GM18511 (cell line): ENCODE measurements at regions not wholly inside any gene's neighbourhood (a gene's known extent, or its start where the extent isn't known, plus 50 kb on each side); places are given as distances from the start of the nearest gene placed in this dataset.
"Not testable (repeated sequence)": the region's sequence is repeated elsewhere in the genome, so short reads cannot be mapped to it uniquely, and the experiment has no call there.

ENCODE experiments used
- ATAC-seq: cut with Tn5 transposase; IDR thresholded peaks from one replicate; pipeline ENCODE4 v1.9.1; 2021; ENCODE audit warnings: mild to moderate bottlenecking, moderate library complexity; ENCODE audit not compliant: unreplicated experiment

DNA sequence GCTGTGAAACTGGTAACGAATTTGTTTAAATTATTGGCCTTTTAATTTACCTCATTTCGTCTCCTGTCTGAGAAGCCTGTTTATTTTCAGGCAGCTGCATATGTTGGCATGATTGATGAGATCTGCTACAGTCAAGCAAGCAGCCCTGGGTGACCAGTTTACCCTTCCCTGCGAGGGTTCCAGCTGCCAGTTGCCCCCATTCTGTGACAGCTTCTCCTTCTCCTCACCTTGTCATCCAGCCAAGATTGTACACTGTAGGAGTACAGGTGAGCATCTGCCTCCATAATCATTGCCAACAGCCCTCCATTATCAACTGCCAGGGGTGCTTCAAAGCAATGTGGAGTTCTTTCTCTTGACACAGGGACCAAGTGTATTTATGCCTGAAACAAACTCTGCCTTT, 1979.9 kb upstream of the PRR20A start:
- ATAC-seq = no peak

DNA sequence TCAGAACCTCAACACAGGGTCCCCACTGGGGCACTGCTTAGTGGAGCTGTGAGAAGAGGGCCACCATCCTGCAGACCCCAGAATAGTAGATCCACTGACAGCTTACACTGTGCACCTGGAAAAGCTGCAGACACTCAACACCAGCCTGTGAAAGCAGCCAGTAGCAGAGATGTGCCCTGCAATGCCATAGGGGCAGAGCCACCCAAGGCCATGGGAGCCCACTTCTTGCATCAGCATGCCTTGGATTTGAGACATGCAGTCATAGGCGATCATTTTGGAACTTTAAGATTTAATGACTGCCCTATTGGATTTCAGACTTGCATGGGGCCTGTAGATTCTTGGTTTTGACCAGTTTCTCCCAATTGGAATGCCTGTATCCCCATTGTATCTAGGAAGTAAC, 1962.1 kb upstream of the PRR20A start:
- ATAC-seq = not testable (repeated sequence)

DNA sequence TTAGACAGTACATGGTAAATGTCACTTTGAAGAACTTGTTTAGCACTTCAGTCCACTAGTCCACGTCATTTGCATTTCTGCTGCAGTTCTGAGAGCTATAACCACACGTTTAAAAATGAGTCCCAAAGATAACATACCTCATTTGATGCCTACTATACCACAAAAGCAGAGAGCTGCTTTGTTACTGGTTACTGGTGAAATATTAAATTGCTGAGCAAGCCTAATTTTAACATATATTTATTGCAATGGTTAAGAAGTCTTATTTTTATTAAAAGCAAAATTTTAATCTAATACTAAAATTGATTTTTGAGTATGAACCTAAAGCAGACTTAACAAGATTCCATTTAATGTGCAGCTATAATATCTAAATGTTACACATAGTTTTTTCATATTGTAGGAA, 1949.7 kb upstream of the PRR20A start:
- no peak for ATAC-seq

DNA sequence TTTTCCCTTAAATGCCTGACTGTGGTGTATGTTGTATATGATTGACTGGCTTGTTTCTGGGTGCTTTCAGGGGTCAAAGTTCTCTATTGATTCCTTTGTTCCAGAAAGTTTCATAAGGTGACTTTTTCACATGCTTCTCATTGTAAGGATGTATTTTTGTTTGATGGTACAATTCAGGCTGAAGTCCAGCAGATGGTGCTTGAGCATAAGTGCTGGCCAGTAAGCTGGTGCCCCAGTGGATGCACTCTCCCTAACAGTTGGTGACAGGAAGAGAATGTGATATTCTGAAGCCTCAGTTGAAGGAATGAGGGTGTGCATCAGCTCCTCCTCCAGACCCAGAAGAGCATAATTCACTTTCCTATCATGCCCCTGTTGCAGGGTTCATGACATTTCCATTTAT, 1941.6 kb upstream of the PRR20A start:
- ATAC-seq = no peak

DNA sequence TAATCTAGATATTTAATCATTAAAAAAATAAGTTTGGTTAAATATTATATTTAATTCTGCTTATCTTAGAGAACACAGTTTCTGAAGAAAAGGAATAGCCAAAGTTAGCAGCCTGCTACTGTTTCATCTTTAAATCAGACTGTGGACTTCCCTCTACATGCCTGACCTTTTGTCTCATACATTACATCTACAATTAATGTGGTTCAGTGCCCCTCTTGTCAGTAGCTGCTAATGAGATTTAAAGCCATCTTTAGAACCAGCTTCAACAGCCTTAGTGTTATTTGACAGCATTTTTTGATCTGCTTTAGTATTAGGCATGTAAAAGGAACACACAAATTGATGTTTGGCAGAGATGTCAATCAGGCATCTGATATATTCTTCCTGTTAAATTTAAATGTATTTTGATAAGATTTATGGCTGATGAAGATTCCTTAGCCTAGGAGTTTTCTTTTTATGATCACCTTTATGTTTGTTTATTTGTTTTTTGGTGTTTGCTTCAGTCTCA, 1925.8 kb upstream of the PRR20A start:
- no peak for ATAC-seq

DNA sequence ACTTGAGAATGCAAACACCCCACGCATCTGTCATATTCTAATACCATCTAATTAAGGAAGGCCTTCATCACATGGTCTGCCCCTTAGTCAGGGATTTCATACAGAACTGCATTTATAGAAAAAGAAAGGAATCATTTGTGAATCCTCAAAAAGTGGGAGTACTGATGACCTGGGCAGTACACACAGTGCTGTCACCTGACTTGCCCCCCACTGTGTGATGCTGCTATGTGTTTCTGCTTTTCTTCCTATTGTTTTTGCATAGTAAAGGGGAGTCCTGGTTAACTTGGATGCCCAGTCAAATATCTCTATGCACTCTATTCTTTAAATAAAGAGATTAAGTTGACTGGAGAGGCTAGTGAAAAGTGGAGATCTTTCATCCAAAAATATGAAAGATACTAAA, 1921.2 kb upstream of the PRR20A start:
- no peak for ATAC-seq

DNA sequence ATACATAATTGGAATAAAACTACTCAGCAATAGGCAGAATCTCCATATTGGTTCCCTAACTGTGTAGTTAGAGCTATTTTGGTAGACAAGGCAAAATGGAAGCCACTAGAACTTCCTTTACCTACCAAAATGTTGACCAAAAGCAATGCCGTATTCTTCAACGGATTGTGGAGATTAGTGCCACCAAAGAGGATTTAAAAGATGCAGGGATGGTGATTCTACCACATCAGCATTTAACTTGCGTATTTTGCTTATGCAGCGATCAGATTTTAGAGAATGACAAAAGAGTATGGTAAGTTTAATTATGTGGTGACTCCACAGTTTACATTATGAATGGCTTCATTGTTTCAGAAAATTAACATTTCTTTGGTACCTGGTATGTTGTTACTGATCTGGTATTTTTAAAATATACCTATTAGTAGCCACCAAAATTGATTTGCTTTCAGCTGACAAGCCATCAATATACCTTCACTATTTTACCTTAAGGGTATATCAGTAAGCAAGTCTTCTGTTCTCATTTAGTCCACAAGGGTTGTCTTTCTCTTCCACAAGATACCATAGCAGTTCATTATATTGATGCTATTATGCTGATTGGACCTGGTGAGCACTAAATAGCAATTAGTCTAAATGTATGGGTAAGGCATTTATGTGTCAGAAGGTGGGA, 1910.7 kb upstream of the PRR20A start:
- no peak for ATAC-seq

DNA sequence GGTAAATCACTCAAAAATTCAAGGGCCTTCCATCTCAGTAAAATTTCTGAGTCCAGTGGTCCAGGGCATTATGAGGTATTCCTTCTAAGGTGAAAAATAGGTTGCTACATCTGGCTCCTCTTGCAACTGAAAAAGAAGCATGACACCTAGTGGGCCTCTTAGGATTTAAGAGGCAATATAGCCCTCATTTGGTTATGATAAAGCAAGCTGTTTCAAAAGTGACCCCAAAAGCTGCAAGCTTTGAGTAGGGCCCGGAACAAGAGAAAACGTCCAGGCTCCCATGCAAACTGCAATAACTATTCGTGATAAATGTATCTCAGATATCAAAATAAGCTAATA, 1910.2 kb upstream of the PRR20A start:
- no peak for ATAC-seq

DNA sequence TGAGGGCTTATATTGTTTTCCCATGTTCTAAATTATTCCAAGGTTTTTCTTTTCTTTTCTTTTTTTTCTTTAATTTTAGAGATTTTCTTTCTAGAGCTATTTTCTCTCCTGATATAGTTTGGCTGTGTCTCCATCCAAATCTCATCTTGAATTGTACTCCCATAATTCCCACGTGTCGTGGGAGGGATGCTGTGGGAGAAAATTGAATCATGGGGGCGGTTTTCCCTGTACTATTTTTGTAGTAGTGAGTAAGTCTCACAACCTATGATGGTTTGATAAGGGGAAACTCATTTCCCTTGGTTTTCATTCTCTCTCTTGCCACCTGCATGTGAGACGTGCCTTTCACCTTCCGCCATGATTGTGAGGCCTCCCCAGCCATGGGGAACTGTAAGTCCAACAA, 1906.4 kb upstream of the PRR20A start:
- ATAC-seq = no peak

DNA sequence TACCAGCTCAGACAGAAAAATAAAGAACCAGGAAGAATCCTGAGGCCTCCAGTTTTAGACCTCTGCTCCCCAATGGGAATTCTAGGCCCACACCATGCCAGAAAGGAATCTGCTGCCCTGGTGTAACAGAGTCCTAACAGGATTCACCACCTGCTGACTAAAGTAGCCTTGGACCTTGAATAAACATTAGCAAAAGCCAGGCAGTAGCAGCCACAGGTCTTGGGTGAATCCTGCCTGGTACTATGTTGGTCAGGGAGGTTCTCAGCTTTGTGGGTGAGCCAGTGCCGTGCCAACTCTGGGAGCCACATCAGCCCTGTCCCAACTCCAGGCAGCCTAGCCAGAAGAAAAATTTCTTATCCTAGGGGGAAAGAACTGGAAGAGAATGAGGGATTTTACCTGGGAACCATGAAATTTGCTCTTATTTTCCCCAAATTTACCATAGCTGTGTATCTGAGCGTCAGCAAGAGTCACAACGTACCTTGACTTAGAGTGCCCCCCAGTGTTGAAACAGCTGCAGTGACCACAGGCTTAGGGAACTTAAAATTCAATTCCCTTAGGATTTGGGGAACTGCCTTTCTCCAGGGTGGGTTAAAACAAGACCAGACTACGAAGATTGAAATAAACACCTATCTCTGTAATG, 1895.6 kb upstream of the PRR20A start:
- ATAC-seq = no peak

DNA sequence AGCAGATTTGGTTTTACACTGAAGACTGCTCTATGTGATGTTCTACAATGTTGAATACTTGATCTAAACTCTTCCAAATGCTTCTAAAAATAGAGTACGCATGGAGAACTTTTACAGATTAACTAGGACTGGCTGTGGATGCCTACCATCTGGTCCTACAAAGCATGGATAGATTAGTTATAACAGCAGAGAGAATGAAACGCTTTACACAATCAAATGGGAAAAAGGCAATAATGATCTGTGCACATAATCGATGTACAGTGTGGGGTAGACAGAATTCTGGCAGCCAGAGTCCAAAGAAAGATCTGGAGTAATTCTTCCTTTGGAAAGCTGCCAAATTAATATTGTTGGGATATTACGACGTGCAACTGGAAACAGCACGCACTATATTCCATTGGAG, 1885.5 kb upstream of the PRR20A start:
- no peak for ATAC-seq

DNA sequence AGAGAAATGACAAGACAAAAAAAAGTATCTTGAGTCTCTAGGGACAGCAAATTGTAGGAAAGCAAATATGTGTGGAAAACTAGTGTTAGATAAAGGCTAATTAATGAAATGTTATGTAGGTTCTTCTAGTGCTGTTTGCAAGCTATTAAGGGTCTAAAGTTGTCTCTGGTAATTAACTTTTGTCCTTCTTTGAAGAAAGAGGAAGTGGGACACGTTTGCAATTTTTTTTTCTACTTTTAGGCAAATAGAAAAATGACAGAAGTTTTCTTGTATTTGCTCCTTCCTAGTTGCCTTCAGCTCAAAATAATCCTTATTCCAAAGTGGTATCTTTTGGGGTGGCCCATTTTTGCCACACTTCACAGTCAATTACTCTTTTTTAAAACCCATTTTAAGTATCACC, 1877.7 kb upstream of the PRR20A start:
- no peak for ATAC-seq

DNA sequence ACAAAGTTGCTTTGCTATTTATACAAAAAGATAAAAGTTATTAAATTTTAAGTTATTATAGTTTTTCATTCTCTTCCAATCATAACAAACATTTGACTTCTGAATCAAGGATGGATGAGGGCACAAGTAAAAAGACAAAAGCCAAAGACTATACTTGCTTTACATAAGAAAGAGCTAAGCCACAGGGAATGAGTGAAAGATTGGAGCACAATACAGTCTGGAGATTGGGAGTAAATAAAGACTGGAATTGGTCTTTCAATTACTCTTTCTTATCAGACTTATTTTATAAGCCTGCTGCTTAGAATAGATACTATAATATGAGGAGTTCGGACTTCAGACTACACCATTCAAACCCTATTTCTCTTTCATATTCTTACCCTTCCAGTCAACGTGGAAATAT, 1874.1 kb upstream of the PRR20A start:
- ATAC-seq = no peak

DNA sequence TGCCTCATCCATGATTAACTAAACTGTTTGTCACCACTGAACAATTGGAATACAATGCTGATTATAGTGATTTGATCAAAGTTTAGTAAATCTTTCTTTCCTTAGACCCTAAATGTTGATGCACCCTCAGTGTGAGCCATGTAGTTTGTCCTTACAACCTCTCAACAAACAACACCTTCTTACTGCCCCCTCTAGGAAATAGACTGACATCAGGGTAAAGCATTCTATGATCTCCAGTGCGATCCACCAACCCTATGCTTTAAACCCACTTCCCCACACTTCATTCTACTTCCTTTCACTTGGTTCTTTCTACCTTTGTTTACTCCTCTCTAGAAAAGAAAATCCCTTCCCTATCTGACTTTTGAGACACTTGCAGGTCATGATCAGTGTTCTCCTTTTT, 1842.5 kb upstream of the PRR20A start:
- no peak for ATAC-seq

DNA sequence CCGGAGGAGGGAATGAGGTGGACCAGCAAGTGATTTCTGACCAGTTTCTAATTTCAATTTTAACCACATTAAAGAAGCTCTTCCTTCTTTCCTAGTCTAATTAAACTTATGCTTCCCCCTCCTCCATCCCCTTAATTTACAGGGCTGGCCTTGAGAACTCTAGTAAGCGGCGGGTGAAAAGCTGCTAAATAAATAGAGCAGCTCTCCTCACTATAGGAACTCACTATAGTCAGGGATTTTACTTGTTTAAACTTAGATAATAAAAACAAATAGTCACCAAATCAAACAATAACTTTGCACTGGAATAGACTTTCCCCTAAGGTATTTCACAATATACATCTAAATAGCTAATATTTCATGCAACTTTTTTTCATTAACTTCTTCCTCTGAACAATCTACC, 1838.2 kb upstream of the PRR20A start:
- no peak for ATAC-seq

DNA sequence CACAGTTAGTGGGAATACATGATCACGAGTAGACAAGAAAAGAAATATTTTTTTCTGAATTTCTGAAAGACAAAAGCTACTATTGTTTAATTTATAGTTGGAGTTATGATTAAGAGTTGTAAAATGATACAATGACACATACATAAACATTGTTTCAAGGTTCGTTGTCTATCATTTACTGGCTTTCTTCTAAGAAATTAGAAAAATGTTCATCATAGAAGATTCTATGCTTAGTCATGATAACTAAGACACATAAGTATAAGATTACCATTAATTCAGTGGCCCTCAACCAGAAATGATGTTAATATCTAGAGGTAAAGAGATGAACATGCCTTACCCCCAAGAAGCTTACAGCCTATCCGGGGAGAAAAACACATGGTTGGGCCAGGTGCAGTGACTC, 1832.8 kb upstream of the PRR20A start:
- ATAC-seq = no peak

DNA sequence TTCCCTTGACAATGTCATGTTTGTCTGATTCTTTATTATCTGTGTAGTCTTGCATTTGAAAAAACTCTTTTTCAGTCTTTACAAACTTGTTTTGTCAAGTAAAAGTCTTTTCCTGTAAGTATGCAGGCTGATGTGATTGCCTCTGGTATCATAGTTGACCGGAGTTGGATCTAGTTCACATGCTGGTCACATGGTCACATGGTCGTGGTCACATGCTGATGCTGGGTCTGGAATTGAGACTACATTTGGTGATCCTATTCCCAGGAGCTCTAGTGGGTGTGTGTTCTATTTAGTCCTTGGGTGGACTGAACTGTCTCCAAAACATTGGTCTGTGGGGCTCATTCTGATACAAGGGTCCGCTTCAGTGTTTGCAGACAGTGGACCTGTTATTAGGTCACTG, 1798.8 kb upstream of the PRR20A start:
- no peak for ATAC-seq

DNA sequence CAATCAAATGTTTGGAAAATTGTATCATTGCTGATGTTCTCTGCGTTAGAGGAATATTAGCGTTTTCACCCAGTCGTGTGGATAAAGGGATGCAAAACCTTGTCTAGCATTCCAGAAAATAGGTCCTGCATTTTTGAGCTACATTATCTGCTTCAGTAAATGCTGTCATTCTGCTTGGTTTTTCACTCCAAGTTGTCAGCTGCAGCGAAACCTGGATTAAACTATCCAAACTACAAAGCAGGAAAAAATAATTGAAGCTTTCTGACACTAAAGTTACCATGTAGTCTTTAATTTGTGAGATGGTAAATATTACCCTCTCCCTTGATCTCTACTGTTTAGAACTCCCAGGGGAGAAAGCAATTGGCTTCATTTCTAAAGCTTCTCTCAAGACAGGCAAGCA, 1795.5 kb upstream of the PRR20A start:
- no peak for ATAC-seq

DNA sequence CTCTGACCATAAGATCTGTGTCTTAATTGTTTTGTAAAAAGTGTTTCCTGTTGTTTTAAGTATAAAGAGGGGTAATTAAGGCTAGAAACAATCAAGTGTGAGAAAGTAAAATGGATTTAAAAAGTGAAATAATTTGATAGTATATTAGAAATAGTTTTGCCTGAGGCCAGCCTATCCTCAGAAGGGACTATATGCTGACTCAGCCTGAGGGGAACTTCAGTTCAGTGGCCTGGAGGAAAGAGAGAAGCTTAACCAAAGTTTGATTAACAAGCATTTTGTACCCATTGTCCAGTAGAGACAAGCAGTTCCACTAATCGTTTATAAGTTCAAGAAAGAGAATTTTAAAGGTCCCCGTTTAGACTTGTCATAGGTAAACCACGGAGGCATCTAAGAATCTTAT, 1793.2 kb upstream of the PRR20A start:
- ATAC-seq = no peak

DNA sequence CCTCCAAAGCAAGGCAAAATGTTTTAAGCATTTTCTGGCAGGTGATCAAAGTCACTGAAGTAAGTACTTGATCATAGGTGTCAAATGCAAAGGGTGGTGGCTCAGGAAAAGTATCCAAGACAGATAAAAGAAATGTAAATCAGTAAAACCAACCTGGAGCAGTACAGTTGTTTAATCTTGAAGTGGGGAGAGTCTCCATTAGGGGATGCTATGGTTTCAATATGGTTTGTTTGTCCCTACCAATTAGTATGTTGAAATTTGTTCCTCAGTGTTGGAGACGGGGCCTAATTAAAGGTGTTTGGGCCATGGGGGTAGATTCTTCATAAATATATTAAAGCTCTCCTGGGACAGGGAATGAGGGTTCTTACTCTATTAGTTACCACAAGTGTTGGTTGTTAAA, 1781.7 kb upstream of the PRR20A start:
- ATAC-seq = no peak

DNA sequence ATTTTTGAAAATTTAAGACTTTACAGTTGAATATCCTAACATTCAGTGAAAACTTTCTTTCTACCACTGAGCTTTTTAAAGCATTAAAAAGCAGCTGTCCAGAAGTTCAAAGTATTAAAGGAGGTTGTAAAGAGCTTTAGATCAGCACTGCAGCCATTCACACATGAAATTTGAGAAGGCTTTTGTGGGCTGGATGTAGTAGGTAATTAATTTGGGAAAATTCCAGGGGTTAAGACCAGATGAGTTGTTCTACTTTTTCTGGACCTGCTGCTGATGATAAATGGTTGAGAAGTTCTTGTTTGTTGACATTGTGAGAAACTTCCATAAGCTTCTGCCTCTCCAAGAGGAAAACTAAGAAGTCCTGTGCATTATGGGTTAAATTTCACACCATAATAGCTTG, 1779.6 kb upstream of the PRR20A start:
- ATAC-seq = no peak

DNA sequence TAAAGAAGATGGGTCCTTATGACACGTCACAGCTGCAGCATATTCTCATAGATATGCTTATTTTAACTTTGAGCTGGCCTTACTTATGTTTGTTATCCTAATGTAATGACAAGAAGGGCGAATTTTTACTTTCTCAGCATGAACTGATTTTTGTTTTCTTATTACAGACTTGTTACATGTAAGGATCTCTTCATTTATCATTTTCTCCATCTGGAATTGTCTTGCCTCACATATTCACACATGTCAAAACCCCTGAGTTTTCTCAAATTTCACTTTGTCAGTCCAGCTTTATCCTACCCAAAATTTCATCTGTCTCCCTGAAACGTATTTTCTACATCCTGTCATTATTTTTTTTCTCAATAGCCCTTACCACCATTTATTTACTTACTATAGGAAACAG, 1774.0 kb upstream of the PRR20A start:
- ATAC-seq = no peak

DNA sequence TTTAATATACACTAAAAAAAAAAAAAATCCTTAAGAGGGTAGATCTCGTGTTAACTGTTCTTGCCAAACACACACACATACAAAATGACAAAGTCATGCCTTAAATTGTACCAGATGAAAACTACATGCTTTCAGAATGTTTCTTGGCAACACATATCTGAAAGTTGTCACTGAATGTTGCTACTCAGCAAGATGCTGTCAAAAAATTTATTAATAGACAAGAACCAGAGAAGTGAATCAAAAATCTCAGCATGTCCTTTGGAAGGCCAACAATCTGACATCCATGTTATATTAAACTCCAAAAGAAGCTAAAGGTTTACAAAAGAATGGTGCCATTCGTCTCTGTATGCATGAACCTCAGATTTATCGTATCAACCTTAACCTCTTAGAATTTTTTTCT, 1746.2 kb upstream of the PRR20A start:
- ATAC-seq = no peak
